GM12878 (cell line): ENCODE measurements at regions not wholly inside any gene's neighbourhood (a gene's known extent, or its start where the extent isn't known, plus 50 kb on each side); places are given as distances from the start of the nearest gene placed in this dataset.

Source experiments
- ATAC-seq: fragments of 200-7000 bp; cut with Tn5 transposase; 3 replicates; pipeline ENCODE4 v1.9.1; 2020; ENCODE audit warnings: mild to moderate bottlenecking, moderate library complexity
- BruUV-seq: library from RNA; stranded (reverse); fragments of 400-500 nt; replicated peaks from 2 replicates; lab custom pipeline; 2021; lab: Mats Ljungman, UMichigan
- CTCF ChIA-PET: fragments of 300-600 bp; sonication (Branson Sonifier 250); formaldehyde crosslinking; extraction: SDS; loops from one replicate; lab custom pipeline; 2021; ENCODE audit warnings: inconsistent platforms; lab: Yijun Ruan, JAX
- POLR2A ChIA-PET: fragments of 350-600 bp; formaldehyde crosslinking; extraction: SDS; loops from one replicate; lab custom pipeline; 2021; ENCODE audit warnings: inconsistent platforms; lab: Charles Lee
- RAD21 ChIA-PET: fragments of 300-600 bp; sonication (Branson Sonifier 250); formaldehyde crosslinking; loops from one replicate; lab custom pipeline; 2023; ENCODE audit warnings: antibody characterized with exemption; ENCODE audit not compliant: unreplicated experiment; lab: Charles Lee
- SMC1A ChIA-PET: fragments of 300-600 bp; sonication (Branson Sonifier 250); formaldehyde crosslinking; loops from one replicate; lab custom pipeline; 2023; ENCODE audit not compliant: unreplicated experiment, uncharacterized antibody; lab: Charles Lee
- DNase-seq: peaks from one replicate; pipeline ENCODE4 v3.0.0-alpha.2; 2011; ENCODE audit warnings: low read depth, low spot score
- FAIRE-seq: peaks from 3 replicates; lab custom pipeline; 2011; peaks lifted over from hg19 to GRCh38; lab: Jason Lieb, UNC
- H2AFZ ChIP-seq: 2 replicates; pipeline ENCODE4 v1.6.0; 2011; ENCODE audit warnings: low read depth, low read length, control low read depth; ENCODE audit not compliant: control insufficient read depth
- H3K27ac ChIP-seq: 2 replicates; pipeline ENCODE4 v1.5.1; 2011; ENCODE audit warnings: control low read depth; ENCODE audit not compliant: control insufficient read depth, insufficient read depth
- H3K27me3 ChIP-seq, 2 experiments: replicated peaks in 1 of 2; 2 replicates each; pipeline versions ENCODE4 v1.6.0 to v1.6.1; 2011; ENCODE audit warnings: low read length in 1 of 2; ENCODE audit not compliant: control insufficient read depth in 2 of 2, insufficient read depth in 2 of 2
- H3K36me3 ChIP-seq, 2 experiments: 2 replicates each; pipeline ENCODE4 v1.5.1; 2011; ENCODE audit warnings: low read length in 1 of 2; ENCODE audit not compliant: control insufficient read depth in 2 of 2, insufficient read depth in 2 of 2
- H3K4me1 ChIP-seq: 2 replicates; pipeline ENCODE4 v1.6.1; 2011; ENCODE audit warnings: mild to moderate bottlenecking, low read length, moderate library complexity, mixed read lengths; ENCODE audit not compliant: control insufficient read depth, insufficient read depth
- H3K4me2 ChIP-seq: 2 replicates; pipeline ENCODE4 v1.6.0; 2011; ENCODE audit warnings: control low read depth; ENCODE audit not compliant: control insufficient read depth, insufficient read depth
- H3K4me3 ChIP-seq: fragments of 200-600 bp; sonication (generic); 2 replicates; pipeline ENCODE4 v1.5.1; 2016
- H3K79me2 ChIP-seq: 2 replicates; pipeline ENCODE4 v1.6.0; 2011; ENCODE audit warnings: low read length; ENCODE audit not compliant: control insufficient read depth, insufficient read depth
- H3K9ac ChIP-seq: 2 replicates; pipeline ENCODE4 v1.8.0; 2011; ENCODE audit warnings: low read length, control low read depth, mixed read lengths; ENCODE audit not compliant: control insufficient read depth, insufficient read depth
- H3K9me3 ChIP-seq: replicated peaks from 3 replicates; pipeline ENCODE4 v1.5.1; 2011; ENCODE audit warnings: mild to moderate bottlenecking, low read length; ENCODE audit not compliant: control insufficient read depth, insufficient read depth
- H4K20me1 ChIP-seq: 2 replicates; pipeline ENCODE4 v1.6.0; 2011; ENCODE audit not compliant: control insufficient read depth, insufficient read depth
- BRCA1 ChIP-seq: IDR thresholded peaks from 2 replicates; pipeline ENCODE4 v1.6.1; 2011; ENCODE audit warnings: low read depth, low read length, improper control_type of control experiment
- E4F1 ChIP-seq: fragments of 450-650 bp; IDR thresholded peaks from 2 replicates; pipeline ENCODE4 v1.6.1; 2018; ENCODE audit warnings: borderline replicate concordance, mild to moderate bottlenecking; ENCODE audit not compliant: partially characterized antibody
- FOXK2 ChIP-seq: fragments of 450-650 bp; IDR thresholded peaks from 2 replicates; pipeline ENCODE4 v1.6.1; 2017; ENCODE audit warnings: mild to moderate bottlenecking, moderate library complexity
- IRF5 ChIP-seq: fragments of 450-650 bp; IDR thresholded peaks from 2 replicates; pipeline ENCODE4 v1.6.1; 2017; ENCODE audit warnings: borderline replicate concordance
- KDM1A ChIP-seq: fragments of 200-600 bp; sonication (generic); IDR thresholded peaks from 2 replicates; pipeline ENCODE4 v1.6.1; 2016; ENCODE audit warnings: borderline replicate concordance
- POLR2AphosphoS5 ChIP-seq: IDR thresholded peaks from 2 replicates; pipeline ENCODE4 v1.6.1; 2011; ENCODE audit warnings: mild to moderate bottlenecking, low read length, inconsistent platforms
- RELB ChIP-seq: fragments of 450-650 bp; IDR thresholded peaks from 2 replicates; pipeline ENCODE4 v1.6.1; 2017; ENCODE audit warnings: low read depth, mild to moderate bottlenecking, moderate library complexity
- SMC3 ChIP-seq: IDR thresholded peaks from 2 replicates; pipeline ENCODE4 v1.6.1; 2011; ENCODE audit warnings: low read length, improper control_type of control experiment, borderline replicate concordance
- SP1 ChIP-seq: IDR thresholded peaks from one replicate; pipeline ENCODE4 v1.6.1; 2011; ENCODE audit warnings: low read depth, low read length
- SREBF1 ChIP-seq: IDR thresholded peaks from 2 replicates; pipeline ENCODE4 v1.6.1; 2012; ENCODE audit warnings: mild to moderate bottlenecking, low read length
- TBL1XR1 ChIP-seq: IDR thresholded peaks from 2 replicates; pipeline ENCODE4 v1.6.1; 2012; ENCODE audit warnings: low read depth, low read length, improper control_type of control experiment
- WGBS: methylation state at CpG from one replicate; pipeline ENCODE4 v1.1.6; 2016; ENCODE audit warnings: low lambda C conversion rate; ENCODE audit not compliant: insufficient replicate concordance, insufficient coverage; ENCODE audit errors: missing lambda C conversion rate; 5-methylcytosine and 5-hydroxymethylcytosine counted together
- in situ Hi-C: fragments of 300-500 bp; cut with MboI; formaldehyde crosslinking; loops from 9 replicates; pipeline ENCODE4 v1.14.3; 2018; ENCODE audit warnings: mixed read lengths
- intact Hi-C: fragments of 100-400 bp; cut with micrococcal nuclease; formaldehyde crosslinking; loops from one replicate; pipeline ENCODE4 v1.14.2; 2022; ENCODE audit not compliant: unreplicated experiment
- TF ChIP-seq, protein P1 (sequence below): fragments of 450-650 bp; formaldehyde crosslinking; IDR thresholded peaks from 2 replicates; pipeline ENCODE4 v1.4.0; 2022; ENCODE audit warnings: mild to moderate bottlenecking, moderate library complexity

DNA sequence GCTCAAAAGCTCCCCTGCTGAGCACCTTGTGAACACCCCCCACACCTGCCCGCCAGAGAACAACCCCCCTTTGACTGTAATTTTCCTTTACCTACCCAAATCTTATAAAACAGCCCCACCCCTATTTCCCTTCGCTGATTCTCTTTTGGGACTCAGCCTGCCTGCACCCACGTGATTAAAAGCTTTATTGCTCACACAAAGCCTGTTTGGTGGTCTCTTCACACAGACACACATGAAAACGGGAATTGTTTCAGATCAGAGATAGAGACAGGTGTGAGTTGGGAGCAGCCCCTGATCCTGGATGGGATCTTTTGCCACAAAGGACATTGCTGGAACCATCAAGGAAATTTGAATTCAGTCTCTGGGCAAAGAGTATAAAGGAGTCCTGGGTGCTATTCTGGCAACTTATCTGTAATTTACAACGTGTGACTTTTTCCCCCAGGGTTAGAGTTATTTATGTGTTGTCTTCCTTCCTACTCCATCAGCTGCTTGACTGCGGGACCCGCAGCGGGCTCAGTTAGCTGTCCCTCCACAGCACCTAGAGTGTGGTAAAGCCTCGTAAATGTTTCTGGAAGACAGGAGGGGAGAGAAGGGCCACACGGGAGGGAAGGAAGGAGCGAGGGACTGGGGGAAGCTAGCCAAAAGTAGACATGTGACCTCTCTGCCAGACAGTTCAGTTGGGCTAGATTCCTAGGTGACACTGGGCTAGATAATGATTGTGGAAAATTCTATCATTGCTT is 437.0 kb downstream of the ZNF608 start (continued):
- TF ChIP-seq, protein P1, sequence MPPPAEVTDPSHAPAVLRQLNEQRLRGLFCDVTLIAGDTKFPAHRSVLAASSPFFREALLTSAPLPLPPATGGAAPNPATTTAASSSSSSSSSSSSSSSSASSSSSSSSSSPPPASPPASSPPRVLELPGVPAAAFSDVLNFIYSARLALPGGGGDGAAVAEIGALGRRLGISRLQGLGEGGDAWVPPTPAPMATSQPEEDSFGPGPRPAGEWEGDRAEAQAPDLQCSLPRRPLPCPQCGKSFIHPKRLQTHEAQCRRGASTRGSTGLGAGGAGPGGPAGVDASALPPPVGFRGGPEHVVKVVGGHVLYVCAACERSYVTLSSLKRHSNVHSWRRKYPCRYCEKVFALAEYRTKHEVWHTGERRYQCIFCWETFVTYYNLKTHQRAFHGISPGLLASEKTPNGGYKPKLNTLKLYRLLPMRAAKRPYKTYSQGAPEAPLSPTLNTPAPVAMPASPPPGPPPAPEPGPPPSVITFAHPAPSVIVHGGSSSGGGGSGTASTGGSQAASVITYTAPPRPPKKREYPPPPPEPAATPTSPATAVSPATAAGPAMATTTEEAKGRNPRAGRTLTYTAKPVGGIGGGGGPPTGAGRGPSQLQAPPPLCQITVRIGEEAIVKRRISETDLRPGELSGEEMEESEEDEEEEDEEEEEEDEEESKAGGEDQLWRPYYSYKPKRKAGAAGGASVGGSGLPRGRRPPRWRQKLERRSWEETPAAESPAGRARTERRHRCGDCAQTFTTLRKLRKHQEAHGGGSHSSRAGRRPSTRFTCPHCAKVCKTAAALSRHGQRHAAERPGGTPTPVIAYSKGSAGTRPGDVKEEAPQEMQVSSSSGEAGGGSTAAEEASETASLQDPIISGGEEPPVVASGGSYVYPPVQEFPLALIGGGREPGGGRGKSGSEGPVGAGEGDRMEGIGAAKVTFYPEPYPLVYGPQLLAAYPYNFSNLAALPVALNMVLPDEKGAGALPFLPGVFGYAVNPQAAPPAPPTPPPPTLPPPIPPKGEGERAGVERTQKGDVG (CRISPR knock-in tag), result no peak

GRCh38 chr5:124303366-124303765 is 443.1 kb downstream of the ZNF608 start:
- H3K36me3 ChIP-seq, result no peaks in the 10 kb centered on the region
- FAIRE-seq (no peak), DNase-seq (no peak), ATAC-seq (no peak)
- no peaks in the 10 kb centered on the region; a peak in 1 of 4 replicates for H3K27me3 ChIP-seq
- no peak overlapping the region for H3K9ac ChIP-seq
- no peak overlapping the region for H3K4me2 ChIP-seq
- WGBS, result 31% methylated on average over 1 of the region's 1 CpG
- H2AFZ ChIP-seq, result no peak overlapping the region
- in situ Hi-C loops (no loop called here), intact Hi-C loops (no loop called here)
- no TSS peak for BruUV-seq
- ChIA-PET CTCF (no interaction called here), SMC1A (interaction anchor here (1.3 kb wide), 1 partner anchor 15 kb away, joined by 3 read pairs; no protein-coding TSS in a partner anchor), RAD21 (no interaction called here), POLR2A (no interaction called here)
- no peaks in the 10 kb centered on the region for H3K9me3 ChIP-seq
- H4K20me1 ChIP-seq, result no peaks in the 10 kb centered on the region
- no peaks in the 10 kb centered on the region for H3K79me2 ChIP-seq
- no peaks in the 10 kb centered on the region for H3K4me1 ChIP-seq
- no peak overlapping the region for H3K27ac ChIP-seq
- no peak overlapping the region for H3K4me3 ChIP-seq
- TF ChIP-seq KDM1A (no peak), POLR2AphosphoS5 (no peak), SMC3 (no peak), BRCA1 (no peak), E4F1 (no peak), TBL1XR1 (no peak), IRF5 (no peak), SP1 (no peak), RELB (no peak), FOXK2 (no peak), SREBF1 (no peak)
